GM23338 (cell line): ENCODE measurements at regions not wholly inside any gene's neighbourhood (a gene's known extent, or its start where the extent isn't known, plus 50 kb on each side); places are given as distances from the start of the nearest gene placed in this dataset.

Source experiments
- ATAC-seq: fragments of 200-7000 bp; cut with Tn5 transposase; 3 replicates; pipeline ENCODE4 v1.9.1; 2020
- DNase-seq: peaks from one replicate; pipeline ENCODE4 v3.0.0-alpha.2; 2015; ENCODE audit warnings: low spot score
- H2AFZ ChIP-seq: fragments of 200-600 bp; sonication (generic); 2 replicates; pipeline ENCODE4 v1.8.0; 2016; ENCODE audit warnings: antibody characterized with exemption, mild to moderate bottlenecking, moderate library complexity
- H3F3A ChIP-seq: fragments of 200-600 bp; sonication (generic); replicated peaks from 2 replicates; pipeline ENCODE4 v1.8.0; 2017; ENCODE audit warnings: antibody characterized with exemption, mixed run types, low read depth
- H3K27ac ChIP-seq: fragments of 200-600 bp; sonication (generic); 2 replicates; pipeline ENCODE4 v1.6.1; 2016; ENCODE audit warnings: low read depth
- H3K27me3 ChIP-seq: fragments of 200-600 bp; sonication (generic); 2 replicates; pipeline ENCODE4 v1.8.0; 2016; ENCODE audit warnings: mild to moderate bottlenecking, mixed run types, moderate library complexity; ENCODE audit not compliant: insufficient read depth
- H3K36me3 ChIP-seq: fragments of 200-600 bp; sonication (generic); 2 replicates; pipeline ENCODE4 v1.8.0; 2016; ENCODE audit warnings: mild to moderate bottlenecking; ENCODE audit not compliant: insufficient read depth
- H3K4me1 ChIP-seq: fragments of 200-600 bp; sonication (generic); 2 replicates; pipeline ENCODE4 v1.8.0; 2016; ENCODE audit warnings: mild to moderate bottlenecking, moderate library complexity; ENCODE audit not compliant: insufficient read depth
- H3K4me2 ChIP-seq: fragments of 200-600 bp; sonication (generic); 2 replicates; pipeline ENCODE4 v1.7.1; 2017; ENCODE audit warnings: mixed run types
- H3K4me3 ChIP-seq: fragments of 200-600 bp; sonication (generic); 2 replicates; pipeline ENCODE4 v1.6.1; 2016; ENCODE audit warnings: mixed run types
- H3K79me2 ChIP-seq: fragments of 200-600 bp; sonication (generic); replicated peaks from 2 replicates; pipeline ENCODE4 v1.8.0; 2017; ENCODE audit warnings: mild to moderate bottlenecking; ENCODE audit not compliant: insufficient read depth
- H3K9me2 ChIP-seq: fragments of 200-600 bp; sonication (generic); 2 replicates; pipeline ENCODE4 v1.8.0; 2017; ENCODE audit not compliant: insufficient read depth
- H4K20me1 ChIP-seq: fragments of 200-600 bp; sonication (generic); replicated peaks from 2 replicates; pipeline ENCODE4 v1.8.0; 2017; ENCODE audit warnings: mild to moderate bottlenecking; ENCODE audit not compliant: insufficient read depth
- H3K27ac Mint-ChIP-seq: 2 replicates; pipeline ENCODE4 v1.8.0; 2020; ENCODE audit warnings: inconsistent platforms, mild to moderate bottlenecking, moderate library complexity, mixed read lengths
- H3K27me3 Mint-ChIP-seq: 3 replicates; pipeline ENCODE4 v1.8.0; 2022; ENCODE audit warnings: low read depth, mild to moderate bottlenecking, moderate library complexity, mixed read lengths, inconsistent platforms; ENCODE audit not compliant: insufficient read depth, poor library complexity
- H3K36me3 Mint-ChIP-seq: 3 replicates; pipeline ENCODE4 v1.8.0; 2021; ENCODE audit warnings: low read depth, mild to moderate bottlenecking, inconsistent platforms, moderate library complexity, mixed read lengths
- H3K4me1 Mint-ChIP-seq: 3 replicates; pipeline ENCODE4 v1.8.0; 2020; ENCODE audit warnings: mild to moderate bottlenecking, inconsistent platforms, mixed read lengths
- H3K4me3 Mint-ChIP-seq: 3 replicates; pipeline ENCODE4 v1.8.0; 2021; ENCODE audit warnings: moderate library complexity, mild to moderate bottlenecking, inconsistent platforms, mixed read lengths
- H3K9me3 Mint-ChIP-seq: 3 replicates; pipeline ENCODE4 v1.8.0; 2020; ENCODE audit warnings: moderate library complexity, mild to moderate bottlenecking, inconsistent platforms, mixed read lengths
- CREB1 ChIP-seq: fragments of 250-450 bp; sonication (Bioruptor Pico); IDR thresholded peaks from 2 replicates; pipeline ENCODE4 v1.5.0; 2020; ENCODE audit warnings: low read depth, mild to moderate bottlenecking, moderate library complexity
- CTCF ChIP-seq, 2 experiments: fragments of 200-600 bp in 1 of 2; sonication (generic) in 1 of 2; conservative IDR thresholded peaks; 2 replicates each; pipeline versions ENCODE4 v1.5.1 to v1.6.1; 2016 to 2017; ENCODE audit warnings: antibody characterized with exemption in 2 of 2, low read depth in 2 of 2, mild to moderate bottlenecking in 2 of 2, moderate library complexity in 1 of 2
- ETS1 ChIP-seq: IDR thresholded peaks from 2 replicates; pipeline ENCODE4 v1.6.1; 2016; ENCODE audit warnings: antibody characterized with exemption
- EZH2 ChIP-seq: fragments of 200-600 bp; sonication (generic); IDR thresholded peaks from one replicate; pipeline ENCODE4 v1.8.0; 2017; ENCODE audit warnings: antibody characterized with exemption, mild to moderate bottlenecking, low read depth; ENCODE audit not compliant: unreplicated experiment
- EZH2phosphoT487 ChIP-seq: fragments of 200-600 bp; sonication (generic); IDR thresholded peaks from one replicate; pipeline ENCODE4 v1.8.1; 2018; ENCODE audit warnings: antibody characterized with exemption; ENCODE audit not compliant: unreplicated experiment
- JUNB ChIP-seq: IDR thresholded peaks from one replicate; pipeline ENCODE4 v1.6.1; 2016; ENCODE audit warnings: antibody characterized with exemption; ENCODE audit not compliant: unreplicated experiment
- NANOG ChIP-seq: IDR thresholded peaks from 2 replicates; pipeline ENCODE4 v1.6.1; 2016; ENCODE audit warnings: antibody characterized with exemption, borderline replicate concordance
- POLR2AphosphoS5 ChIP-seq: IDR thresholded peaks from 2 replicates; pipeline ENCODE4 v1.6.1; 2016; ENCODE audit warnings: antibody characterized with exemption, low read depth
- REST ChIP-seq: IDR thresholded peaks from one replicate; pipeline ENCODE4 v1.6.1; 2018; ENCODE audit warnings: antibody characterized with exemption; ENCODE audit not compliant: unreplicated experiment
- STAT1 ChIP-seq: IDR thresholded peaks from one replicate; pipeline ENCODE4 v1.6.1; 2016; ENCODE audit warnings: antibody characterized with exemption; ENCODE audit not compliant: unreplicated experiment
- ZNF114 ChIP-seq: fragments of 250-450 bp; sonication (Bioruptor Pico); IDR thresholded peaks from 2 replicates; pipeline ENCODE4 v1.5.0; 2020; ENCODE audit warnings: mild to moderate bottlenecking, moderate library complexity
- ZNF331 ChIP-seq: fragments of 250-450 bp; sonication (Bioruptor Pico); IDR thresholded peaks from 2 replicates; pipeline ENCODE4 v1.5.0; 2020; ENCODE audit warnings: low read depth, mild to moderate bottlenecking, moderate library complexity
- ZNF462 ChIP-seq: fragments of 250-450 bp; sonication (Bioruptor Pico); IDR thresholded peaks from 2 replicates; pipeline ENCODE4 v1.5.0; 2020; ENCODE audit warnings: mild to moderate bottlenecking, moderate library complexity

- TF ChIP-seq ETS1: no peak
- no peak for TF ChIP-seq EZH2
- TF ChIP-seq CTCF (conservative IDR thresholded peaks at IDR 0.05; ENCODE audit: low read depth in 2 of 2): no peak
- no peak for TF ChIP-seq ZNF114 (CRISPR knock-in tag)
- TF ChIP-seq POLR2AphosphoS5: no peak
- no peak for TF ChIP-seq REST
- no peak for TF ChIP-seq STAT1
- no peak for TF ChIP-seq CREB1
- no peak for TF ChIP-seq NANOG
- no peak for TF ChIP-seq JUNB
- no peak for TF ChIP-seq ZNF331 (CRISPR knock-in tag)
- TF ChIP-seq EZH2phosphoT487: no peak
- TF ChIP-seq ZNF462 (CRISPR knock-in tag): no peak
- H3K36me3 Mint-ChIP-seq: no peaks in the 10 kb centered on the region
- H3K9me3 Mint-ChIP-seq: no peaks in the 10 kb centered on the region
- Histone ChIP-seq H3K4me1 (no peaks in the 10 kb centered on the region), H2AFZ (no peak overlapping the region), H3K36me3 (no peaks in the 10 kb centered on the region; the same call in 1 of the 2 replicates), H3K27ac (no peak overlapping the region), H3K9me2 (no peaks in the 10 kb centered on the region), H3K4me3 (no peak overlapping the region), H4K20me1 (no peaks in the 10 kb centered on the region), H3K27me3 (no peaks in the 10 kb centered on the region), H3K79me2 (no peaks in the 10 kb centered on the region), H3K4me2 (no peak overlapping the region), H3F3A (no peaks in the 10 kb centered on the region)
- no peak overlapping the region for H3K27ac Mint-ChIP-seq
- no peak overlapping the region for H3K4me3 Mint-ChIP-seq
- DNase-seq (no peak), ATAC-seq (no peak)
- peaks cover 5% of the 10 kb centered on the region for H3K27me3 Mint-ChIP-seq
- H3K4me1 Mint-ChIP-seq: no peaks in the 10 kb centered on the region
These were observed 155.3 kb upstream of the JUN start for GRCh38 chr1:58939146-58939545.
